Heart right ventricle (tissue), 16 donors: ENCODE measurements at regions not wholly inside any gene's neighbourhood (a gene's known extent, or its start where the extent isn't known, plus 50 kb on each side); places are given as distances from the start of the nearest gene placed in this dataset.
A peak's percentile ranks its signal among the peaks of the same experiment; 100 is the strongest.

Source experiments
- ATAC-seq, 8 donors: fragments of 200-7000 bp; cut with Tn5 transposase; one replicate each; pipeline ENCODE4 v1.9.1; 2020; ENCODE audit warnings: mild to moderate bottlenecking in 8 of 8, moderate library complexity in 8 of 8, moderate number of reproducible peaks in 1 of 8
- DNase-seq, 2 donors: peaks; one replicate each; pipeline ENCODE4 v3.0.0-alpha.2; 2020
- H3K27ac ChIP-seq, 10 donors: fragments of 200-600 bp; sonication (generic) in 2 of 10; one replicate each; pipeline versions ENCODE4 v1.5.0 to v1.8.0; 2020 to 2022; ENCODE audit warnings: mild to moderate bottlenecking in 3 of 10
- H3K27me3 ChIP-seq, 7 donors: fragments of 200-600 bp; one replicate each; pipeline ENCODE4 v1.8.0; 2021 to 2022; ENCODE audit warnings: mild to moderate bottlenecking in 2 of 7
- H3K36me3 ChIP-seq, 9 donors: fragments of 200-600 bp; sonication (generic) in 1 of 9; one replicate each; pipeline versions ENCODE4 v1.5.0 to v1.8.0; 2020 to 2022; ENCODE audit warnings: mild to moderate bottlenecking in 2 of 9
- H3K4me1 ChIP-seq, 9 donors: fragments of 200-600 bp; sonication (generic) in 1 of 9; one replicate each; pipeline versions ENCODE4 v1.5.0 to v1.8.0; 2020 to 2022; ENCODE audit warnings: mild to moderate bottlenecking in 4 of 9
- H3K4me3 ChIP-seq, 10 donors: fragments of 200-600 bp; sonication (generic) in 2 of 10; one replicate each; pipeline versions ENCODE4 v1.5.0 to v1.8.0; 2020 to 2022; ENCODE audit warnings: mild to moderate bottlenecking in 7 of 10, moderate library complexity in 2 of 10
- H3K9me3 ChIP-seq, 11 donors: fragments of 200-600 bp in 10 of 11; sonication (generic) in 2 of 11; one replicate each; pipeline versions ENCODE4 v1.5.0 to v1.8.0; 2013 to 2022; ENCODE audit warnings: mild to moderate bottlenecking in 2 of 11, control low read depth in 1 of 11, moderate library complexity in 1 of 11
- CTCF ChIP-seq, 9 donors: fragments of 200-600 bp; sonication (generic) in 2 of 9; IDR thresholded peaks; one replicate each; pipeline versions ENCODE4 v1.5.0 to v1.8.0; 2021 to 2022; ENCODE audit warnings: antibody characterized with exemption in 9 of 9, mild to moderate bottlenecking in 5 of 9, moderate library complexity in 1 of 9
- WGBS, 2 donors: extraction: QIAGEN DNeasy Blood & Tissue Kit; methylation state at CpG; one replicate each; pipeline ENCODE4 v1.1.7; 2013; ENCODE audit warnings: inconsistent platforms in 1 of 2; 5-methylcytosine and 5-hydroxymethylcytosine counted together
- intact Hi-C, 10 donors: fragments of 100-400 bp; cut with DNase I; formaldehyde crosslinking; loops; one replicate each; pipeline versions ENCODE4 v1.11.1 to v1.14.2; 2022
- donor health status: Arrhythmogenic right ventricular cardiomyopathy.
- donor health status: ischemic (EF 13 %, LVEDD 7.1; RV severe dilation, severe dysfunction).
- donor health status: healthy with polysubstance abuse.
- donor health status: DM: no; HTN: yes; CAD: no.
- donor health status: DM: no; HTN: no; CAD: no.
- donor health status: ischemic (EF 25% LVEDD 6.9; RV normal size, moderate dysfunction).
- donor health status: ischemic (EF 25% LVEDD 5.7; RV mildly dilated, moderate dysfunction).
- donor health status: healthy.
- donor health status: DM: yes; HTN: yes; CAD: no.
- donor health status: Ischemic cardiomyopathy.
- donor health status: ischemic (EF 35%, LVEDD 5.7; RV mildly dilated, moderate dysfunction).
- donor health status: nonischemic (EF 11% LVEDD 7.7; RV severe dilation, severe dysfunction).
- donor health status: DM: yes; HTN: yes; CAD: no.
- donor health status: PGD.
- donor health status: ischemic (EF 29% LVEDD 5.4; RV normal size, mild dysfunction).
- donor health status: nonischemic (EF 23%, LVEDD 6.1; RV moderate dilation, normal function).

GRCh38 chr4:166501941-166502382, 628.9 kb downstream of the TLL1 start:
- no peaks in the 10 kb centered on the region for H3K27me3 ChIP-seq
- no peaks in the 10 kb centered on the region for H3K9me3 ChIP-seq
- H3K36me3 ChIP-seq: no peaks in the 10 kb centered on the region
- TF ChIP-seq CTCF (IDR thresholded peaks at IDR 0.05): peak in 7 of 9 donors; percentile 7 to 45 (median 38)
- 18 to 21% methylated on average over 13 of the region's 13 CpGs for WGBS, 2 donors
- DNase-seq (no peak), ATAC-seq (no peak)
- H3K4me1 ChIP-seq: no peaks in the 10 kb centered on the region
- H3K27ac ChIP-seq: no peak overlapping the region
- H3K4me3 ChIP-seq: no peak overlapping the region
- intact Hi-C loops: no loop called here

DNA sequence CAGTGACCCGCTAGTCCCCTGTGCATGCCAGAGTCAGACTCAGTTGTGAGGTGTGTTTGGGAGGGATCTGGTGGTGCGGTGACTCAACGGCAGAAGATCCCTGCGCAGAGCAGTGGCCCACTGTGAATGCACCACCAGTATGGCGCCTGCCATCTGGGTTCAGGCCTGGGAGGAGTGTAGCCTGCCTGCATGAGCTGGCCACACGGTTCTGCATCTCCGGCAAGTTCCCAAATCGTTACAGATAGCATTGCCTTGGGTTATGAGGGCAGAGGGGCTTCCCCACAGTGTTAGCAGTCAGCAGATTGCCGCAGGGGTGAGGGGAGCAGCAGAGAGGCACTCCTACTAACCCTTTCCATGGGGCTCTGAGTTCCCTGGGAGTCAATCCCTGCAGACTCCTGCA, 629.6 kb downstream of the TLL1 start:
- no peak overlapping the region for H3K4me3 ChIP-seq
- no peak for DNase-seq
- no peak for TF ChIP-seq CTCF (IDR thresholded peaks at IDR 0.05)
- H3K4me1 ChIP-seq: no peaks in the 10 kb centered on the region
- no peaks in the 10 kb centered on the region for H3K27me3 ChIP-seq
- no peaks in the 10 kb centered on the region for H3K36me3 ChIP-seq
- no peak for ATAC-seq
- intact Hi-C loops: no loop called here
- H3K27ac ChIP-seq: no peak overlapping the region
- H3K9me3 ChIP-seq: no peaks in the 10 kb centered on the region
- WGBS, 2 donors: 88 to 90% methylated on average over 9 of the region's 9 CpGs

- Histone ChIP-seq H3K27me3 (no peaks in the 10 kb centered on the region), H3K4me3 (no peak overlapping the region), H3K27ac (no peak overlapping the region), H3K4me1 (no peaks in the 10 kb centered on the region), H3K36me3 (no peaks in the 10 kb centered on the region), H3K9me3 (no peaks in the 10 kb centered on the region)
- intact Hi-C loops: no loop called here
- WGBS, 2 donors: 76 to 84% methylated on average over 3 of the region's 3 CpGs
- no peak for ATAC-seq
- no peak for TF ChIP-seq CTCF (IDR thresholded peaks at IDR 0.05)
- DNase-seq: no peak
Observed at GRCh38 chr4:166506051-166506450, 633.0 kb downstream of the TLL1 start.

GRCh38 chr4:166512267-166512666, 639.2 kb downstream of the TLL1 start:
- H3K9me3 ChIP-seq: no peaks in the 10 kb centered on the region
- H3K36me3 ChIP-seq: no peaks in the 10 kb centered on the region
- H3K4me1 ChIP-seq: no peaks in the 10 kb centered on the region
- no peak for DNase-seq
- ATAC-seq: no peak
- TF ChIP-seq CTCF (IDR thresholded peaks at IDR 0.05): no peak
- H3K4me3 ChIP-seq: no peak overlapping the region
- intact Hi-C loops: no loop called here
- no peak overlapping the region for H3K27ac ChIP-seq
- 78 to 86% methylated on average over 5 of the region's 5 CpGs for WGBS, 2 donors
- no peaks in the 10 kb centered on the region for H3K27me3 ChIP-seq

GRCh38 chr4:166518315-166518714, 645.3 kb downstream of the TLL1 start:
- Histone ChIP-seq H3K4me1 (no peaks in the 10 kb centered on the region), H3K36me3 (no peaks in the 10 kb centered on the region), H3K27me3 (no peaks in the 10 kb centered on the region), H3K9me3 (no peaks in the 10 kb centered on the region), H3K27ac (no peak overlapping the region), H3K4me3 (no peak overlapping the region)
- intact Hi-C loops: no loop called here
- WGBS, 2 donors: 84 to 91% methylated on average over 2 of the region's 2 CpGs
- DNase-seq: no peak
- no peak for TF ChIP-seq CTCF (IDR thresholded peaks at IDR 0.05)
- ATAC-seq: no peak
